ENCODE measurements at regions not wholly inside any gene's neighbourhood (a gene's known extent, or its start where the extent isn't known, plus 50 kb on each side); places are given as distances from the start of the nearest gene placed in this dataset.

DNA sequence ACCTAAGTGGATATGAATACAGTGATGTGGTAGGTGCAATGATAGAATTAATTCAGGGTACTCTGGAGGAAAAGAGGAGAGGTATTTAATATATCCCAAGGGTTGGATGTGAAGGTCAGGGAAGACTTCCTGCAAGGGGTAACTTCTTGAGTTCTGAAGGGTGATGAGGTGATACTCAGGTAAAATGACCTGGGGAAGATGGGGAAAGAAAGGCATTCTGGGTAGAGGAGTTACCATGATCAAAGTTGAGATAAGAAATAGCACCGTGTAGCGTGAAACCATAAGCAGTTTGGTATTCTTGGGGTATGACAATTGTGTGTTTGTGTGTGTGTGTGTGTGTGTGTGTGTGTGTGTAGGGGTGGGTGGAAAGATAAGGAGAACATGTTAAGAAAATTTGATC, 270.4 kb upstream of the LCORL start:
- DNase-seq (ENCODE audit: low read depth), result no peak
- TF ChIP-seq, protein P1, sequence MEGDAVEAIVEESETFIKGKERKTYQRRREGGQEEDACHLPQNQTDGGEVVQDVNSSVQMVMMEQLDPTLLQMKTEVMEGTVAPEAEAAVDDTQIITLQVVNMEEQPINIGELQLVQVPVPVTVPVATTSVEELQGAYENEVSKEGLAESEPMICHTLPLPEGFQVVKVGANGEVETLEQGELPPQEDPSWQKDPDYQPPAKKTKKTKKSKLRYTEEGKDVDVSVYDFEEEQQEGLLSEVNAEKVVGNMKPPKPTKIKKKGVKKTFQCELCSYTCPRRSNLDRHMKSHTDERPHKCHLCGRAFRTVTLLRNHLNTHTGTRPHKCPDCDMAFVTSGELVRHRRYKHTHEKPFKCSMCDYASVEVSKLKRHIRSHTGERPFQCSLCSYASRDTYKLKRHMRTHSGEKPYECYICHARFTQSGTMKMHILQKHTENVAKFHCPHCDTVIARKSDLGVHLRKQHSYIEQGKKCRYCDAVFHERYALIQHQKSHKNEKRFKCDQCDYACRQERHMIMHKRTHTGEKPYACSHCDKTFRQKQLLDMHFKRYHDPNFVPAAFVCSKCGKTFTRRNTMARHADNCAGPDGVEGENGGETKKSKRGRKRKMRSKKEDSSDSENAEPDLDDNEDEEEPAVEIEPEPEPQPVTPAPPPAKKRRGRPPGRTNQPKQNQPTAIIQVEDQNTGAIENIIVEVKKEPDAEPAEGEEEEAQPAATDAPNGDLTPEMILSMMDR (conservative IDR thresholded peaks at IDR 0.05; ENCODE audit: low read depth, low read length), result no peak

GRCh38 chr4:18291256-18291655, 269.7 kb upstream of the LCORL start:
- DNase-seq (ENCODE audit: low read depth), result no peak
- no peak overlapping the region for H3K4me3 ChIP-seq (ENCODE audit: low read depth, low read length)
- TF ChIP-seq, protein P1 (conservative IDR thresholded peaks at IDR 0.05; ENCODE audit: low read depth, low read length), result no peak

More for the DNA sequence above, 270.4 kb upstream of the LCORL start:
- no peak overlapping the region for H3K4me3 ChIP-seq (ENCODE audit: low read depth, low read length)

DNA sequence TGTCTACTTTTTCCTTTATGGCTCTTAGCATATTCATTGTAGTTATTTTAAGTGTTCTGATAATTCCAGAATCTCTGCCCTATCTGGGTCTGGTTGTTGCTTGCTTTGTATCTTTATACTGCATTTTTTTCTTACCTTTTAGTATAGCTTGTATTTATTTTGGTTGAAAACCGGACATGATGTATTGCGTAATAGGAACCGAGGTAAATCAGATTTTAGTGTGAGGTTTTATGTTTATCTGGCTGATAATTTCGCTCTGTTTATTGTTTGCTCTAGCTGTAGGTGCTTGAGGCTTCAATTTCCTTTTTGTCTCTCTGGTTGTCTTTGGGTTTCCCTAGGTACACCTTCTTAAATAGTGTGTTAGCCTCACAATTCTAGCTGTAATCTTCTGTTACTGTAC, 263.8 kb upstream of the LCORL start:
- TF ChIP-seq, protein P1 (conservative IDR thresholded peaks at IDR 0.05; ENCODE audit: low read depth, low read length), result no peak
- no peak overlapping the region for H3K4me3 ChIP-seq (ENCODE audit: low read depth, low read length)
- no peak for DNase-seq (ENCODE audit: low read depth)

DNA sequence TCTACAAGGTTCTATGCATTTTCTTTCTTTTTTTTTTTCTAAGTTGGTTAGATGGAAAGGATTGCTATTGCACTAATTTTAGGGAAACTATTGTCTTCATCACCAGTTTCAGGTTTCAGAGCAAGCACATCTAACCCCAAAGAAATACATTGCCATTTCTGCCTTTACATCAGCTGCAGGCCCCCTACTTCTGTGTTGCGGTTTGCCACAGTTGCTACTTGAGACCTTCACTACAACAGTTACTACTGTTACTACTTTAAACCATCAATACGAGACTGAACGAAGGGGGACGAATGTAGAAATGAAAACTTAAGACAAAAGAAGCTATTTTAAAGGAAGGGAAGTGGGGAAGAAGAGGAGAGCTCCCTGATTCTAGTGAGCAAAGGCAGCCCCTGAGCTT, 256.7 kb upstream of the LCORL start:
- no peak for DNase-seq (ENCODE audit: low read depth)
- no peak overlapping the region for H3K4me3 ChIP-seq (ENCODE audit: low read depth, low read length)
- TF ChIP-seq, protein P1 (conservative IDR thresholded peaks at IDR 0.05; ENCODE audit: low read depth, low read length), result no peak

- no peak overlapping the region for H3K4me3 ChIP-seq (ENCODE audit: low read depth, low read length)
- DNase-seq (ENCODE audit: low read depth), result no peak
- TF ChIP-seq, protein P1 (conservative IDR thresholded peaks at IDR 0.05; ENCODE audit: low read depth, low read length), result no peak
Measured at GRCh38 chr4:18262832-18263231, 241.3 kb upstream of the LCORL start.

DNA sequence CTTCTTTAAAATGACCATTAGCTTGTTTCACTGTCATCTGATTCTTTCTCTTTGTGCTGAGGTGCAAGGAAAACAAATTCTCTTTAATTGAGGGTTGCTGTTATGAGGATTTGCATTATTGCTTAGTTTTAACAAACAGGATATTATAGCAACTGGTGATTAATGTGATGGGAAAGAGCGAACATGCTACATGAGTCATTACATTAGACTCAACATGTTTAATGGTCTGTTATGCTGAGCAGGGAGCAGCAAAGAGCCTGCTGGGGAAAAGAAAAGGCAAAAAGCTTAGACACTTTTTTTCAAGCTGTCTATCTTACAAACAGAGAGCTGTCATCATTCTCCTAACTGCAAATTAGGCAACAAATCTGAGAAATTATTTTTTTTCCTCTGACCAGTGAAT, 230.5 kb upstream of the LCORL start:
- H3K4me3 ChIP-seq (ENCODE audit: low read depth, low read length), result no peak overlapping the region
- TF ChIP-seq, protein P1 (conservative IDR thresholded peaks at IDR 0.05; ENCODE audit: low read depth, low read length), result no peak
- DNase-seq (ENCODE audit: low read depth), result no peak

- TF ChIP-seq, protein P1 (conservative IDR thresholded peaks at IDR 0.05; ENCODE audit: low read depth, low read length), result no peak
- no peak overlapping the region for H3K4me3 ChIP-seq (ENCODE audit: low read depth, low read length)
- no peak for DNase-seq (ENCODE audit: low read depth)
Measured at GRCh38 chr4:18250564-18250963, 229.0 kb upstream of the LCORL start.

Data from choroid plexus epithelial cell (primary cell).